HFF-Myc (cell line): ENCODE measurements at regions not wholly inside any gene's neighbourhood (a gene's known extent, or its start where the extent isn't known, plus 50 kb on each side); places are given as distances from the start of the nearest gene placed in this dataset.
A peak's percentile ranks its signal among the peaks of the same experiment; 100 is the strongest.

ENCODE experiments used
- DNase-seq: peaks from one replicate; pipeline ENCODE4 v3.0.0-alpha.2; 2011; ENCODE audit warnings: low read depth; ENCODE audit errors: extremely low read depth
- H3K4me3 ChIP-seq: replicated peaks from 2 replicates; pipeline ENCODE4 v1.5.1; 2011; ENCODE audit warnings: low read depth, mild to moderate bottlenecking, control low read depth, low read length
- TF ChIP-seq, protein P1 (sequence below): IDR thresholded peaks from 2 replicates; pipeline ENCODE4 v1.5.1; 2012; ENCODE audit warnings: mild to moderate bottlenecking, low read depth, low read length, control low read depth; ENCODE audit errors: missing control alignments

DNA sequence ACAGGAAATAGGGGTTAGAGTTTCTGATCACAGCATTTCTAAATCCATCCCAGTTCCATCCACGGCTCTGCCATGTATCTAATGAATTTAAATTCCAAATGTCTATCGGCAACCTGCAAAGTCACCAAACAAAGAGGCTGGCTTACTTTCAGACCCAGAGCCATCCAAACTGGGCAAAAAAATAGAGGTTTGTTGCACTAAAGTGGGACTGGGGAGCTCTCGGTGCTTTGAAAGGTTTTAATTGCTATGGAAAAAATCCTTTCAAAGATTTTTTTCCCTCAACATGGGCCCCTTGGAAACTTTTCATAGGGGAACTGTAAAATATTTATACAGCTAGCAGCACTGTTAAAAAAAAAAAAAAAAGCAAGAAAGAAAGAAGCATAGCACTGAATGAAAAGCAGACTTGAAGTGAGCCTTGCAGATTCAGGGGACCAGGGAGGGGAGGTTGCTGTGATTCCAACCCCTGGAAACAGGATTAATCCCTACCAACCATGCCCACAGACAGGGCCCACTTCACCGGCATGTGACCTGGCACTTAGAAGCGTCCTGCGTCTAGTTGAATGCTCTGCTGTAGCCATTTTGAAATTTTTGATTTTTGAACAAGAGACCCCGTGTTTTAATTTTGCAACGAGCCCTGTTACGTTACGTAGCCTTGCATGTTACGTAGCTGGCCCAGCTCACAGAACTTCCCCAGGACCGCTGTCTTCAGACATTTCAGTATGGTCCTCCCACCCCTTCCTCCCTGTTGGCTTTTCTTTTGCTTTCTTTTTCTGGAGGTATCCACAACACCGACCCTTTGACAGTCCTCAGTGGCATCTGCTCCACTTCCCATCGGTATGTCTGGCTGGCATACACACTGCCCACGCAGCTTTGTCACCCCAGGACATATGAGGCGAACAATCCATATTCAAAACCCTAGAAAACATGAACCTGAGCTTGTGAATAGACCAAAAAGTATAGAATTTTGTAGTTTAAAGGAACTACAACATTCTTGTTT, 105.3 kb upstream of the NFIB start:
- TF ChIP-seq, protein P1, sequence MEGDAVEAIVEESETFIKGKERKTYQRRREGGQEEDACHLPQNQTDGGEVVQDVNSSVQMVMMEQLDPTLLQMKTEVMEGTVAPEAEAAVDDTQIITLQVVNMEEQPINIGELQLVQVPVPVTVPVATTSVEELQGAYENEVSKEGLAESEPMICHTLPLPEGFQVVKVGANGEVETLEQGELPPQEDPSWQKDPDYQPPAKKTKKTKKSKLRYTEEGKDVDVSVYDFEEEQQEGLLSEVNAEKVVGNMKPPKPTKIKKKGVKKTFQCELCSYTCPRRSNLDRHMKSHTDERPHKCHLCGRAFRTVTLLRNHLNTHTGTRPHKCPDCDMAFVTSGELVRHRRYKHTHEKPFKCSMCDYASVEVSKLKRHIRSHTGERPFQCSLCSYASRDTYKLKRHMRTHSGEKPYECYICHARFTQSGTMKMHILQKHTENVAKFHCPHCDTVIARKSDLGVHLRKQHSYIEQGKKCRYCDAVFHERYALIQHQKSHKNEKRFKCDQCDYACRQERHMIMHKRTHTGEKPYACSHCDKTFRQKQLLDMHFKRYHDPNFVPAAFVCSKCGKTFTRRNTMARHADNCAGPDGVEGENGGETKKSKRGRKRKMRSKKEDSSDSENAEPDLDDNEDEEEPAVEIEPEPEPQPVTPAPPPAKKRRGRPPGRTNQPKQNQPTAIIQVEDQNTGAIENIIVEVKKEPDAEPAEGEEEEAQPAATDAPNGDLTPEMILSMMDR = no peak
- H3K4me3 ChIP-seq = no peak overlapping the region
- no peak for DNase-seq

- H3K4me3 ChIP-seq = no peak overlapping the region
- TF ChIP-seq, protein P1 = no peak
- no peak for DNase-seq
Measured at GRCh38 chr9:14418301-14418940, 104.5 kb upstream of the NFIB start.

DNA sequence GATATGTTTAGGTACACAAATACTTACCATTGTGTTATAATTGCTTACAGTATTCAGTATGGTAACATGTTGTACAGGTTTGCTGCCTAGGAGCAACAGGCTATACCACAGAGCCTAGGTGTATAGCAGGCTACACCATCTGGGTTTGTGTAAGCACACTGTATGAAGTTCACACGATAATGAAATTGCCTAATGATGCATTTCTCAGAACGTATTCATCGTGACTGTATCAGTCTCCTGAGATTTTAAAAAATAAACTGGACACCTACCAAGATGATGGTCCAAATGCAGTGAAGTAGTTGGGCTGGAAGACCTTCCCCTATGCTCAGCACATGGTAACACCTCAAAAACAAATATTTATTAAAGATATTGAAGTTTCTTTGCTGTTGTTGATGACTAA, 103.3 kb upstream of the NFIB start:
- TF ChIP-seq, protein P1 = no peak
- H3K4me3 ChIP-seq = no peak overlapping the region
- no peak for DNase-seq

DNA sequence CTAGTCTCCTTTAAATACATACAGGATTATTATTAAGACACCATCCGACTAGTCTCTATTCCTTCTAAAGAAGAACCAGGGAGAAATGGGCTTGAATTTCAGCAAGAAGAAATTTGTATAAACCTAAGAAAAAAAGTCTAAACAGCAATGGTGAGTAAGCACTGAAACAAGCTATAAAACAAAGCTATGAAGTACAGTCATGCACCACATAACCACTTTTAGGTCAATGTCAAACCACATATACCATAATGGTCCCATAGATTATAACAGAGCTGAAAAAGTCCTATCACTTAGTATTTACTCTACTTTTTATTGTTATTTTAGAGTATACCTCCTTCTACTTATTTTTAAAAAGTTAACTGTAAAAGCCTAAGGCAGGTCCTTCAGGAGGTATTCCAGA, 102.0 kb upstream of the NFIB start:
- DNase-seq = peak; percentile 66
- TF ChIP-seq, protein P1 = no peak

GRCh38 chr9:14413812-14414211, 99.9 kb upstream of the NFIB start:
- H3K4me3 ChIP-seq = no peak overlapping the region
- TF ChIP-seq, protein P1 = no peak
- DNase-seq = no peak

More for the DNA sequence above, 102.0 kb upstream of the NFIB start:
- no peak overlapping the region for H3K4me3 ChIP-seq

DNA sequence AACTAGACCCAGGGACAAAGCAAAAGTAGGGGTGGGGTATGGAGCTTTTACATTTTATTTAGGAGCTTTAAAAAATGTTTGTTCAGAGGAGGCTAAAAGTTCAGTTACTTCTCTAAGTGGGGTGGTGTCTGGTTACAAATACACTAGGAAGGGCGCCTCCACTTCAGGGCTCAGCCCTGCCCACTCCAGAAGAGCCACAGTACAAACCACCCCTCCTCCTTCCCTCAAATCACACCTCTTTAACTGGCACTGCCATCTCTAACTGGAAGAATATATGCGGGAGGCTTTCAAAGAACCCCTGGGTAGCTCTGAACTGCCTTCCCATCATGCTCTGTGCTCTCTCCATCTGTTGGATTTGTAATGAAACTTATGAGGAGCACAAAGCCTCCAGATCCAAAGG, 98.8 kb upstream of the NFIB start:
- H3K4me3 ChIP-seq = no peak overlapping the region
- DNase-seq = no peak
- TF ChIP-seq, protein P1 = no peak
